Left lobe of liver (tissue), 2 donors: ENCODE measurements at regions not wholly inside any gene's neighbourhood (a gene's known extent, or its start where the extent isn't known, plus 50 kb on each side); places are given as distances from the start of the nearest gene placed in this dataset.
"Not testable (repeated sequence)": the region's sequence is repeated elsewhere in the genome, so short reads cannot be mapped to it uniquely, and the experiment has no call there.

ENCODE experiments used
- ATAC-seq: fragments of 200-7000 bp; cut with Tn5 transposase; one replicate; pipeline ENCODE4 v1.9.1; 2020; ENCODE audit warnings: mild to moderate bottlenecking, moderate library complexity
- DNase-seq: peaks from one replicate; pipeline ENCODE4 v3.0.0-alpha.2; 2020; ENCODE audit warnings: low spot score
- donor health status: DM: no; HTN: no; CAD: no; lungs with moderate emphysema.
- donor health status: DM: no; HTN: yes; CAD: no.

DNA sequence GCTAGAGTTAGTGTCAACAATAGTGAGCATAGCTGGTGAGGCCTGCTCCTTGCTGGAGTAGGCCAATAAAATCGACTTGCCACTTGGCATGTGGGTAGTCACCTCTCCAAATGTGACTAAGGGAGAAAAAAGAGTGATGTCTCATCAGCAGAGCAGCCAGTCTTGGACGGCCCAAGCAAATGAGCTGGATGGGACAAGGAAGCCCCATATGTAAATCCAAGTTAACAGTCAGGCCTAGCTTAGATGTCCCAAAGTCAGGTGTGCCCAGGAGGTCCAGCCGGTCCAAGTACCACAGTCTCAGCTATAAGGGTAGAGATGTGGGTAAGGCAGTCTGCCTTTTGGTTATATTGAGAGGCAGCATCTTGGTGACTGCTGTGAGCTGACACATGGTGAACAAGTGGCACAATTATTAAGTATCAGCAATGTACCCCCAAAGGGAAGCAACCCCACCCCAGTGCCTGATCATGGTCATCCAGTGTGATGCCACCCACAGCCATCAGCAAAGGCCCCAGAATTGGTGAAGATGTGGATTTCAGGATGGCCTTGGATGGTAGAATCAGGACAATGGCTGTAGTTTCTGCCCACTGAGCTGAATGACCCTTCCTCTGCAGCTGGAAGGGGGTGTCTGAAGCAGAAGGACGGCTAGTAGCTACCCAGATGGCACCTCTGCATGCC is 83.4 kb downstream of the TNFRSF13B start:
- DNase-seq (no peak), ATAC-seq (no peak)

DNA sequence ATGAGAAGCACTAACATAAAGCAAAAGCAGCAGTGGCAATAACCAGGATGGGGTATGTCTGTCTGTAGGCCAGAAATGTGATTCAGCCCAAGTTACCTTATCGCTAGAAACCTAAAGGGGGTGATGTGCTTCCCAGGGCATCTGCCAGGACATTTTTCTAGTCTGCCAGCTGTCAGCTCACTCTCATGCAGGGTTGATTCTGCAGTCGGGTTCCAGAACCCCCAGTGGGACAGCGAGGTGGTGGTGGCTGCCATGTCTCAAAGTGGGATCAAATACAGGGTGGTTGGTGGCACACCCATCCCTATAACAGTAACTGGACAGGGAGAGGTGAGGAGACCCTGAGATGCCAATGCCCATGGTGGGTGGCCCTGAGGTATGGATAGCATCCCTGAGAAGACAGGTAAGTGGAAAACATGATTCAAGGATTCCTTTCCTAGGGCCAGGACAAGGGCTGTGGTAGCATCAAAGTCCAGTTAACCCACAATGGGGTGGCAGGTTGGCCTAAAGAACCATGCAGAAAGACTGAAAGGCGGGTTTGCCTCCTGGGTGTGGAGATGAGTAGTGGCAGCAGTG is 84.3 kb downstream of the TNFRSF13B start:
- ATAC-seq (no peak), DNase-seq (no peak)

DNA sequence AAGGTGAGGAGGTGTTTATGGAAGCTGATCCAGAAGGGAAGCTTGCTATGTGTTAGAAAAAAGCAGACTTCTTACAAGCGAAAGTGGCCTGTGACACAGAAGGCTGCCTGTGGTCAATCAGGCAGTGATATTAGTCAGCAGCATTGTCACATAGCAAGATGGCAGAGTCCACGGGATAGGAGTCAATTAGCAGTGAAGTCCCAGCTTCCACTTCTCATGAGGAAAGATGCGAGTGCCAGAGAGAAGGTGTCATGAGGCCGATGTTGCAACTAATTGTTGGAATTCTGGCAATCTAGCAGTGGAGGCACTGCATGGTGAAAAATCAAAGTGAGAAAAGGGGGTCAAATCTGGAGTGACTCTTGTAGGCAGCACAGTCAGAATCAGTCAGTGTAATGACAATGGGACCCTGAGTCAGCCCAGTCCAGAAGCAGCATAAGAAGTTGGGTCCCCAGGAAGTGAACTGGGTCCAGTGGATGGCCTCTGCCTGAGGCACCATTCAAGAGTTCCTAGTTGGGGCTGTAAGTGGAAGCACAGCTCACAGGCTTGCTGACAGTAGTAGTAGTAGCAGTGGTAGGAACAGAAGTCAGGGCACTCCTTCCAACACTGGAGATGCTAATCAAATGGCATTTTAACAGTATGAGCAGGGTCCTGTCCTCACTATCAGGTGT is 85.1 kb downstream of the TNFRSF13B start:
- no peak for DNase-seq

DNA sequence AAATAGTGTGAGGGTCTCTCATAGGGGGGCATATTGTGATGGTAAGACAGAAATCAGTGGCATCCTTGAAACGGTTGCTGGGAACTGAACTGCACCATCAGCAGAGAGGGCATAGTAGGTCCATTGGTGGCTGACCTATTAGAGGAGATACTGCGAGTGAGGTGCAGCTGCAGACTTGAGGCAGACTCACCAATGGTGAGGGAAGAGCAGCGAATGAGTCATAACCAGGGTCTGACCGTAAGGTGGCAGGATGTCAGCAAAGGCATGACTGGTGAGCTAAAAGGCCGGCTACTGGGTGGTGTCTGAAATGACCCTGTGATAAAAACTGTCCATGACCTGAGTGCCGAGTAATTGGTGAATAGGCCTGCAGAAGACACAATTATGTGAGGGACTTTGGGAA is 86.7 kb downstream of the TNFRSF13B start:
- DNase-seq, ATAC-seq: not testable (repeated sequence)

More for the DNA sequence above, 85.1 kb downstream of the TNFRSF13B start:
- ATAC-seq = no peak

DNA sequence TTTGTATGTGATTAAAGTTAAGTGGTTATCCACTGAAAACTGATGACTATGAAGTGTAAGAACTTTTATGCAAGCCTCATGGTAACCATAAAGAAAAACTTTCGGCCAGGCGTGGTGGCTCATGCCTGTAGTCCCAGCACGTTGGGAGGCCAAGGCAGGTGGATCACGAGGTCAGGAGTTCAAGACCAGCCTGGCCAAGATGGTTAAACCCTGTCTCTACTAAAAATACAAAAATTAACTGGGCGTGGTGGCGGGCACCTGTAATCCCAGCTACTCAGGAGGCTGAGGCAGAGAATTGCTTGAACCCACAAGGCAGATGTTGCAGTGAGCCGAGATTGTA is 89.0 kb downstream of the TNFRSF13B start:
- DNase-seq, ATAC-seq: not testable (repeated sequence)

DNA sequence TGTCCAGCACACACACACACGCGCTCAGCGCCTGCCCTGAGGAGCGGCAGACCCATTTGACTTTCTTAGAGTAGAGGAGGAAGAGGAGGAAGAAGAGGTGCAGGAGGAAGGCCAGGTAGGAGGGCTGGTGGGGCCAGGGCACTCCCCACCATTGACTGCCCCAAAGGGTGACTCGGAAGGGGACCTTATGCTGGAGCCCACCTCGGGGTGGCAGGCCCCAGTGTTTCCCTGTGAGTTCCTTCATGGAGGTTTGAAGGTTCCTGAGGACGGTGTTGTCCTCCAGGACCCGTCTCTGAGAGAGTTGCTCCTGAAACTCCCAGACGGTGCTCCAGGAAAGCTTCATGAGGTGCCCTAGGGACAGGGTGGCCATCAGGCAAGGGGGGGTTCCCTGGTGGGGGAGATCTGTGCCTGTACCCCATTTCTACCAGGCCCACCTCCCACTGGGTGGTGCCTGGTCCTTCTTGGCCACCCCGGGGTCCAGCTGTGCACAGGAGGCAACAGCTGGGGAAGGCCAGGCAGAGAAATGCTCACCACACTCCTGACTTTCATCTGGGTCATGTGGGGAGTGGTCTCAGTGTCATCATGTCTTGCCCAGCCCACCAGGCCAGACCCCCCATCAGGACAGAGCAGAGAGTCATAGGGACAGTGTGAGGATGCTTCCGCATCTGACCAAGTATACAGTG is 89.5 kb downstream of the TNFRSF13B start:
- DNase-seq (no peak), ATAC-seq (no peak)

DNA sequence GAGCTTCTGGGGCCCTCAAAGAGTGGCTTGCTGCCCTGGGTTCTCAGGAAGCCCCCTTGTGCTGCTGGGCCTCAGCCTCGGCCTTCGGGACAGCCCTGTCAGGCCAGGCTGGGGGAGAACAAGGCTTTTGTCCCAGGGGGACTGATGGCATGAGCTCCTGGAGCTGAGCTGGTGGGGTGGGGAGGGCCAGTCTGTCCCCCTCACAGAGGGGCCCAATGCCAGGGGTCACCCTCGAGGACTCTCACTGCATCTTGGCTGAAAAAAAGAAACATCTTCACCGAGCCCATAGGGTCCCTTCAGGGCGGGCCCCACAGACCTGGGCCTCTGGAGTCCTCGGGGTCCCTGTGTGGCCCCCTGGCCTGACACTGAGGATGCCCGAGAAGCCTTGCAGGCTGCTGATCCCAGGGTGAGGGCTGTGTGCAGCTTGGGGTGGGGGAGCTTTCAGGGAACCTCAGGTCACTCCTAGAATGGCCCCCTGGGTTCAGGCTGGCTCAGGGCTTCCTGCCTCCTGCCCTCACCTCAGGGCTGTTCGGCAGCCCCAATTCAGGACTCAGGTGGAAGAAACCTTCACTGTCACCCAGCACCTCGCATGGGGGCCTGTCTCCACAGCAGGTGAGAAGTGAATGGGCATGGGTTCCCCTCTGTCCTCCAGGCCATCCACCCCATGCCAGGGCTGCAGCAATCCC is 90.5 kb downstream of the TNFRSF13B start:
- DNase-seq (no peak), ATAC-seq (no peak)

DNA sequence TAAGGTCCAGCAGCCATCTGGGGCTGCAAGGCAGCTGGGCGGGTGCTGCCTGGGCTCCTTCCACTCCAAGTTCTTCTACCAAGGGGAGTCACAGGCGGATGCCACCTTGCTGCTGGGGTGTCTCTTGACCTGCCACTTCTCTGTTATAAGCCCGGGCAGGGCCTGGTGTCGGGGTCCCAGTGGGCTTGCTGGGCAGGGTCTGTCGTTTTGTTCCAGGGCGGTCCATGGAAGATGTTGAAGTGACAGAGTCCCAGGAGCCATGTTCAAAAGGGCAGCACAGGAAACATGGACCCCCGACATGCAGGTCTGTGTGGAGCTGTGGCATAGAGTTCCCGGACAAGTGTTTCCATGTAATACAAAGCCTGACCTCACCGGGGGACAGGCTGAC is 91.1 kb downstream of the TNFRSF13B start:
- DNase-seq = no peak

DNA sequence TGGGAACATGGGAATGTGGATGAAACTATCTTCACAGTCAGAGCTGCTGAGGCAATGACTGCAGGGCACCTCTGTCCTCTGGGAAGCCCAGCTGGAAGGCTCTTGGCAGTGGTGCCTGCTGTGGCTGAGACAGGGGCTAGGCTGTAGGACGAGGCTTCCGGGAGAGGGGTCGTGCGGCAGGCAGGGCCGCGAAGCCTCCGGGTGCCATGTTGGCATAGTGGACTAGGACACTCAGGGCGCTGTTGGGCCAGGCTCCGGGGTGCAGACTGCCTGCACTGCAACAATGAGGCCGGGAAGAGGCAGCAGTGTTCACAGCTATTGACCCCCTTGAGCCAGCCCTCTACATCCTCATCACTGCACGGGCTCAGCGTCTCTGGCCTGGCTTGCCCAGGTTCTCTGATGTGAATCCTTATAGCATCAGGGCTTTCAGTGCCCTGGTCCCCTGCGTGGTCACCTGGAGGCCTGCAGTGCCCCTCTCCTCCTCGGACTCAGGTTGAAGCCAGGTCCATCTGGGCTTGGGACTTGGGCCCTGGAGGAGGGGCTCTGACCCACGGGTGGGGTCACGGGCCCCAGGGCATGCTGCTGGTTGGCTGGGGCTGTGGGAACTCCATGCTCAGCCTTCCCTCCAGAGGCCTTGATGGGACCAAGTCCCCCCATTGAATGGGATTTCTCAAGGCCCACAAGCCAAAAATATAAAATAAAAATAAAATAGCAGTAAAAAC is 91.6 kb downstream of the TNFRSF13B start:
- ATAC-seq = no peak
- no peak for DNase-seq

More for the DNA sequence above, 91.1 kb downstream of the TNFRSF13B start:
- no peak for ATAC-seq

DNA sequence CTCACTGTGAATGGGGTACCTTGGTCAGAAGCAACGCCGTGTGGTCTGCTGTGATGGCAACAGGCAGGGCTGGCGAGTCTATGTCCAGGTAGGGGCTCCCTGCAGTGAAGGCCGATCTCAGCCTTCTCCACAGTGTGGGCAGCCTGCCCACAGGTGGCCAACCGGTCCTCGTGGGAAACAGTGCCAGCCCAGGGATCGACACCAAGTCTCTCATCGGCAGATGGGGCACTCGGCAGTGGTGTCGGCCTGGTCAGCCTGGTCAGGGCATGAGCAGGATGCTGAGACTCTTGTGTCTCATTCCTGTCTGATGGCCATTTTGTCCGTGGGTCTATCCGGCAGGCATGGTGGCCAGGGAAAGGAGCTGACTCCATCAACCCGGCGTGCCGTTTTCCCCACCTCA is 92.2 kb downstream of the TNFRSF13B start:
- no peak for DNase-seq
- ATAC-seq = no peak

DNA sequence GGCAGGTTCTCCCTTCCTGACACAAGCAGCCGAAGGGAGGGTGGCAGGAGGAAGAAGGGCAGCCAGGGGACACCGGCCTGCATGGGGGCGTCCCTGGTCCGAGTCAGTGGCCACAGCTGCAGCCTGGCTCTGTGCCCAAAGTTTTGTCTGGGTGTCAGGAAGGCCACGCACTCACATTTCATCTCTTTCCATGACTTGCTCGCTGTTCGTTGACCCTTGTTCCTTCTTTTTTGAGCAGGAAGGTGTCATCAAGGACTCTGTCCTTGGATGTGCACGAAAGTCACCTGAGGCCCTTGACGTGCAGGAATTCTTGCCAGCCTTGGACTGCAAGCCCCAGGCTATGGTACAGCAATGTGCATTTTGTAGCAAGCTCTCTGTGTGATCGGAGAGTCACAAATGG is 93.3 kb downstream of the TNFRSF13B start:
- ATAC-seq = no peak
- DNase-seq = no peak

DNA sequence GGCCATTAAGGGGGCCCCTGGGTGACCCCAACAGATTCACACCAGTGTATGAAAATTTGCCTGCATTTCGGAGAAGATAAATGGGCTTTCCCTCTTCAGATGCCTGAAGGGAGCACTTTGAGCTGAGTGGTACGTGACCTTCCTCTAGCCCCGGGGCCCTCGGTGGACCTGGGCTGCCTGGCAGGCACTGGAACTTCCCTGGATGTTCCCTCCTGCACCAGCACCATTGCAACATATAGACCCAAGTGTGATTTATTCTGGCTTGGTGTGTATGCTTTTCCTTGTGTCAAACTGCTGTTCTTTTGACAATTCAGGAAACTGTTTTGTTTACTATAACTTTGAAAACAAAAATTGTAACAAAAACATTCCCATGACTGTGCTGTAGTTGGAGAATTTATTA is 93.8 kb downstream of the TNFRSF13B start:
- DNase-seq = no peak
- ATAC-seq = no peak

DNA sequence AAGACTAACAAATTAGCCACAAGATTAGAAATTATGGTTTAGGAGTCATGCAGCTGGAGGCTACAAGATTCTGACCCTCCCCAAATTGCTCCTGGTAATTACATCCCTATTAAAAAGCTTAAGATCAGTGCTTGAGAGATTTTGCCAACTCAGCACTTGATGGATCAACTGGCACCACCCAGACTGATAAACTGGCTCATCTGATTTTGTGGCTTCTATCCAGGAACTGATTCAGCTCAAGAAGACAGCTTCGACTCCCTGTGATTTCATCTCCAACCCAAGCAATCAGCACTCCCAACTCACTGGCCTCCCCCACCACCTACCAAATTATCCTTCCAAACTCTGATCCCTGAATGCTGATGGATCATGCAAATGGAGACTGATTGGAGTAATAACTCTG is 94.8 kb downstream of the TNFRSF13B start:
- DNase-seq (no peak), ATAC-seq (no peak)

DNA sequence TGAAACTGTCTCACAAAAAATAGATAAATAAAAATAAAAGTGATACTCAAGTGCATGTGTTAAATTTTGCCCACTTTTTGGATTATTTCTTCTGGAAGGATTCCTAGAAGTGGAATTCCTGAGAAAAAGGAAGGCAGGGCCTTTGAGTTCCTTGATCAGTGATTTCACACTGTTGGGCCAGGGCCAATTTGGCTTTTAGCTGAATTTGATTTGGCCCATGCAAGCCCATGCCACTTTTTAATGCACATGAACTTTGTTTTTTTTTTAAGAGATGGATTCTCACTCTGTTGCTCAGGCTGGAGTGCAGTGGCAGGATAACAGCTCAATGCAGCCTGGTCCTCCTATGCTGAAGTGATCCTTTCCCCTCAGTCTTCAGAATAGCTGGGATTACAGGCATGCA is 96.3 kb downstream of the TNFRSF13B start:
- peak; percentile 16 for ATAC-seq
- peak; percentile 73 for DNase-seq

DNA sequence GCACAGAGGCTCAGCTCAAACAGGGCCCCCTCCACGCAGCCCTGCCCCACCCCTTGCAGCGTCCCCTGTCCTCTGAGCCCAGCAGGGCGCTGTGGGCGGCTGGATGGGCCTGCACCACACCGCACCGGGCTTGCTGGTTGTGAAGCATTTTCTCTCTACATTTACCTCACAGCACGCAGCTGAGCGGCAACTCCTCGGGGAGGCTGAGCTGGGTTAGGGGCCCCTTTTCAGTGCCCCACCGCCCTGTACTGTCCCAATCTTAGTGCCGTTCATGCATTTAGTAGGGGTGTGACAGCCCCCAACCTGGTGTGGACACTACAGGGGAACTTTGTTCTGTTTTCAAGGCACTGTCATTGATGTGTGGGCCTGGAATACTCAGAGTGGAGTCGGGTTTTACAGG is 97.7 kb downstream of the TNFRSF13B start:
- not testable (repeated sequence) for DNase-seq, ATAC-seq

DNA sequence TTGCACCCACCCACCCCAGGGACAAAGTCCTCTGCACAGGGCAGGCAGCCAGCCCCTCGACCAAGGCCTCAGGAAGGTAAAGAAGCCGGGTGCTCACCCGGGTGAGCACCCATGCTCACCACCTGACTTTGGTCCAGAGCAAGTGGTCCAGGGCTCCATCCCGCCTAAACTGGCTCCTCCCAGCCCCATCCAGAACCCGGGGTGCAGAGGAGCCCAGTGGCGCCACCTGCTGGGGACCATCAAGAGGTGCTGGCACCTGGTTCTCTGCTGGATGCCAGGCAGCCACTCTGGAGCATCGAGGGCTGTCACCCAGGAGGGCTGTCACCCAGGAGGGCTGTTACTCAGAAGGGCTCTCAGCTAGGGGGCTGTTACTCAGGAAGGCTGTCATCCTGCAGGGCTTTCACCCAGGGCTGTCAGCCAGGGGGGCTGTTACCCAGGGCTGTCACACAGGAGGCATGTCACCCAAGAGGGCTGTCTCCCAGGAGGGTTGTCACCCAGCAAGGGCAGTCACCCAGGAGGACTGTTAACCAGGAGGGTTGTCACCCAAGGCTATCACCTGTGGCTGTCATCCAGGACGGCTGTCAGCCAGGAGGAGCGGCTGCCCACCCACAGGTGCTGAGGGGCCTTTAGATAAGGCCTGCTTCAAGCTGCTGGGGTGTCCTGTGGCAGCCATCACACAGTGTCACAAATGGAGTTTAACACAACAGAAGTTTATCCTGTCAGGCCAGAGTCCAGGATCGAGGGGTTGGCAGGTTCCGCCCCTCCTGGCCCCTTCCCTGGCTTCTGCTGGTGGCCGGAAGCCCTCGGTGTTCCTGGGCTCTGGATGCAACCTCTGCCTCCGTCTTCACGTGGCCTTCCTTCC is 98.5 kb downstream of the TNFRSF13B start:
- DNase-seq (peak; percentile 81), ATAC-seq (peak; percentile 84)

DNA sequence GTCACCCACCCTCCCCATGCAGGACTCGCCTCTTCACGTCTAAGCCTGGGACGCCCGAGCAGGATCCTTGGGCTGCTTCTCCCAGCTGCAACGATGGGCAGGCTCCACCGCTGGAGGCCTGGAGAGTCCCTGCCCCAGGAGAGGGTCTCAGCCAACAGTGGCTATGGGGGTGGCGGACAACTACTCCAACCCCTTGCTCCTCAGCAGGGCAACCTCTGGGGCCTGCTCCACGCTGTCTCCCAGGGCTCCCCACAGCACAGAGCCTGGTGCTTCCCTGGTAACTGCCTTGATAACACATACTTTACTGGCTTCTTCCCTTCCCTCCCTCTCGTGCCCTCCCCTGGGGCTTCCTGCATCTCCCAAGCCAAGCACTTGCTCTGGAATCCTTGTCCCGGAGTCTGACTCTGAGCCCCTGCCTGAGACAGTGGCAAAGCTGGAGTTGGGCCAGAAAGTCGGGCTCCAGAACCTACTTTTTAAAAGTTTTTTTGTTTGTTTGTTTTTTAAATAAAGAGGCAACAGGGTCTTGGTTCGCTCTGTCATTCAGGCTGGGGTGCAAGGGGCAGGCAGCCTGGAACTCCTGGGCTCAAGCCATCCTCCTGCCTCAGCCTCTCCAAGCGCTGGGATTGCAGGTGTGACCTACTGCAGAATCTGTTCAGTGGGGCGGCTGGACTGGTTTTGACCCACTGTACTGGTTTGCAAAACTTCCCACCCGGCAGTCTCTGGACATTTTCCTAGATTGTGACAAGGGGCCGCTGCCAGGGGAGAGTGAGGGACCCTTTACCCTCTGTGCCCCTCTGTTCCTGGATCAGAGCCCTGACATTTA is 99.4 kb downstream of the TNFRSF13B start:
- ATAC-seq = no peak
- DNase-seq = peak; percentile 41

DNA sequence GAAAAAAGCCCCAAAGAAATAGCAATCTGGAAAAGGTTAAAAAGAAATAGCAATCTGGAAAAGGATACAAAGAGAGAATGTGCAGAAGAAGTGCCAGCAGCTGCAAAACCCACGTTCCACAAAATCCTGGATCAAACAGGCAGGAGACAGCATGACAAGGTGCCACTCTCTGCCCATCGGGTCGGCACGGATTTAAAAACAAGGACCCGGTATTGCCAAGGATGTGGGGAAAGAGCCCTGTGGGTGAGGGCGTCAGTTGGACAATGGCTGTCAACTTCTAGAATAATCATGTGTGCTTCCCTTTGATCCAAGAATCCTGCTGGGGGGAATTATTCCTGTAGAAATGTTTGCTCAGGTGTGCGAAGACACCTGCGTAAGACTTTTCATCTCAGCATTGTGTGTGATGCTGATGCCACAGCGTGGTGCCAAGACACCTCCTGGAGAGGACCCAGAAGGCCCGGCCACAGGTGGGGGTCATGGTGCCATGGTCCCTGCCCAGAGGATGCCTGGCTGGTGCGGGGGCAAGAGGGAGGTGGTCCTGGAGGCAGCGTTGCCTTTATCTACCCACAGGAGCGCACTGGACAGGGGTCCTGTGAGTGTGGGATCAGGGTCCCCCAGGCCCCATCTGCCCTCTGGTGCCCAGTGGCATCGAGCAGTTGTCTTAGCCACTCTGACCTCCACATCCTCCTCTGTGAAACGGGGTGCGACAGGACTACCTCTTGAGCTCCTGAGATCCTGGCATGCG is 100.3 kb downstream of the TNFRSF13B start:
- not testable (repeated sequence) for DNase-seq

More for the DNA sequence above, 100.3 kb downstream of the TNFRSF13B start:
- ATAC-seq = not testable (repeated sequence)
